Vagina (tissue), 2 donors: ENCODE measurements at regions not wholly inside any gene's neighbourhood (a gene's known extent, or its start where the extent isn't known, plus 50 kb on each side); places are given as distances from the start of the nearest gene placed in this dataset.

Source experiments
- DNase-seq, 2 donors: peaks; one replicate each; pipeline ENCODE4 v3.0.0-alpha.2; 2017; ENCODE audit errors: extremely low spot score in 2 of 2
- H3K27ac ChIP-seq: fragments of 200-600 bp; sonication (generic); one replicate; pipeline ENCODE4 v1.5.1; 2019
- H3K27me3 ChIP-seq: fragments of 200-600 bp; sonication (generic); one replicate; pipeline ENCODE4 v1.5.1; 2019
- H3K36me3 ChIP-seq, 2 donors: fragments of 200-600 bp; sonication (generic); one replicate each; pipeline ENCODE4 v1.5.1; 2017 to 2019
- H3K4me1 ChIP-seq: fragments of 200-600 bp; sonication (generic); one replicate; pipeline ENCODE4 v1.5.1; 2019
- H3K4me3 ChIP-seq, 2 donors: fragments of 200-600 bp; sonication (generic); 1 replicate in 1 of 2; 2 replicates in 1 of 2; pipeline ENCODE4 v1.5.1; 2016 to 2019
- H3K9me3 ChIP-seq: fragments of 200-600 bp; sonication (generic); one replicate; pipeline ENCODE4 v1.5.1; 2019
- POLR2A ChIP-seq, 2 donors: fragments of 450-650 bp; IDR thresholded peaks; one replicate each; pipeline ENCODE4 v1.6.1; 2017; ENCODE audit warnings: antibody characterized with exemption in 2 of 2, mild to moderate bottlenecking in 2 of 2, moderate library complexity in 2 of 2
- POLR2AphosphoS5 ChIP-seq, 2 donors: sonication (generic); formaldehyde crosslinking; IDR thresholded peaks; one replicate each; pipeline ENCODE4 v1.9.0; 2017; ENCODE audit warnings: antibody characterized with exemption in 2 of 2, mild to moderate bottlenecking in 2 of 2, low read depth in 1 of 2; ENCODE audit not compliant: insufficient read depth in 1 of 2
- intact Hi-C: fragments of 100-400 bp; cut with DNase I; formaldehyde crosslinking; loops from one replicate; pipeline ENCODE4 v1.15.1; 2023
- TF ChIP-seq, protein P1 (sequence below), 3 experiments: fragments of 450-650 bp in 2 of 3; fragments of 200-600 bp in 1 of 3; sonication (generic) in 1 of 3; IDR thresholded peaks; one replicate each; pipeline ENCODE4 v1.5.1; 2017 to 2019; ENCODE audit warnings: antibody characterized with exemption in 3 of 3, mild to moderate bottlenecking in 2 of 3, moderate library complexity in 2 of 3

DNA sequence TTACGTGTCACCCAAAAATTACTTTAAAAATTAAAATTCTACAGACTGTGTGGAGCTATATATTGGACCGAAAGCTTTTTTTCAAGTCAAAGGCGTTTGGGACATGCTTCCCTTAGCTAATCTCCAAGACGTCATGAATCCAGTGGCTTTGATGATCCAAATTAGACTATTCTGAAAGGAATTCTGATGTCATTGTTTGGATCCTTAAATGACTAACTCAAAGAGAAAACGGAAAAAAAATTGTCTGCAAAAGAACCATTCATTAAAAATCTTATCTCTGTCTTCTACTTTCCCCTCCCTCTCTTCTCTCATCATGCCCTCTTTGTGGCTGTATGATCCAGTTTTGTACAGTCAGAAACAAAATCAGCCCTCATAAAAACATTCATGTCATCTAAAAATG is 161.8 kb downstream of the ETV1 start:
- no peaks in the 10 kb centered on the region for H3K9me3 ChIP-seq
- DNase-seq: no peak
- TF ChIP-seq POLR2AphosphoS5 (IDR thresholded peaks at IDR 0.05; ENCODE audit: insufficient read depth in 1 of 2, low read depth in 1 of 2): no peak
- TF ChIP-seq, protein P1, sequence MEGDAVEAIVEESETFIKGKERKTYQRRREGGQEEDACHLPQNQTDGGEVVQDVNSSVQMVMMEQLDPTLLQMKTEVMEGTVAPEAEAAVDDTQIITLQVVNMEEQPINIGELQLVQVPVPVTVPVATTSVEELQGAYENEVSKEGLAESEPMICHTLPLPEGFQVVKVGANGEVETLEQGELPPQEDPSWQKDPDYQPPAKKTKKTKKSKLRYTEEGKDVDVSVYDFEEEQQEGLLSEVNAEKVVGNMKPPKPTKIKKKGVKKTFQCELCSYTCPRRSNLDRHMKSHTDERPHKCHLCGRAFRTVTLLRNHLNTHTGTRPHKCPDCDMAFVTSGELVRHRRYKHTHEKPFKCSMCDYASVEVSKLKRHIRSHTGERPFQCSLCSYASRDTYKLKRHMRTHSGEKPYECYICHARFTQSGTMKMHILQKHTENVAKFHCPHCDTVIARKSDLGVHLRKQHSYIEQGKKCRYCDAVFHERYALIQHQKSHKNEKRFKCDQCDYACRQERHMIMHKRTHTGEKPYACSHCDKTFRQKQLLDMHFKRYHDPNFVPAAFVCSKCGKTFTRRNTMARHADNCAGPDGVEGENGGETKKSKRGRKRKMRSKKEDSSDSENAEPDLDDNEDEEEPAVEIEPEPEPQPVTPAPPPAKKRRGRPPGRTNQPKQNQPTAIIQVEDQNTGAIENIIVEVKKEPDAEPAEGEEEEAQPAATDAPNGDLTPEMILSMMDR (IDR thresholded peaks at IDR 0.05): no peak
- TF ChIP-seq POLR2A (IDR thresholded peaks at IDR 0.05): no peak
- no peaks in the 10 kb centered on the region for H3K36me3 ChIP-seq
- intact Hi-C loops: no loop called here
- no peak overlapping the region for H3K27ac ChIP-seq
- H3K4me3 ChIP-seq: no peak overlapping the region
- H3K27me3 ChIP-seq: no peaks in the 10 kb centered on the region
- H3K4me1 ChIP-seq: no peaks in the 10 kb centered on the region

- Histone ChIP-seq H3K27ac (no peak overlapping the region), H3K4me1 (no peaks in the 10 kb centered on the region), H3K9me3 (no peaks in the 10 kb centered on the region), H3K4me3 (no peak overlapping the region), H3K36me3 (no peaks in the 10 kb centered on the region), H3K27me3 (no peaks in the 10 kb centered on the region)
- TF ChIP-seq POLR2AphosphoS5 (IDR thresholded peaks at IDR 0.05; ENCODE audit: insufficient read depth in 1 of 2, low read depth in 1 of 2) (no peak), POLR2A (IDR thresholded peaks at IDR 0.05) (no peak)
- TF ChIP-seq, protein P1 (IDR thresholded peaks at IDR 0.05): no peak
- intact Hi-C loops: no loop called here
- DNase-seq: no peak
These were observed 160.2 kb downstream of the ETV1 start for GRCh38 chr7:13829231-13829630.

GRCh38 chr7:13829914-13830900 is 159.3 kb downstream of the ETV1 start:
- no peak overlapping the region for H3K27ac ChIP-seq
- H3K4me3 ChIP-seq: no peak overlapping the region
- H3K27me3 ChIP-seq: no peaks in the 10 kb centered on the region
- intact Hi-C loops: no loop called here
- no peaks in the 10 kb centered on the region for H3K4me1 ChIP-seq
- no peak for DNase-seq
- H3K9me3 ChIP-seq: no peaks in the 10 kb centered on the region
- TF ChIP-seq POLR2A (IDR thresholded peaks at IDR 0.05) (no peak), POLR2AphosphoS5 (IDR thresholded peaks at IDR 0.05; ENCODE audit: insufficient read depth in 1 of 2, low read depth in 1 of 2) (no peak)
- H3K36me3 ChIP-seq: no peaks in the 10 kb centered on the region

DNA sequence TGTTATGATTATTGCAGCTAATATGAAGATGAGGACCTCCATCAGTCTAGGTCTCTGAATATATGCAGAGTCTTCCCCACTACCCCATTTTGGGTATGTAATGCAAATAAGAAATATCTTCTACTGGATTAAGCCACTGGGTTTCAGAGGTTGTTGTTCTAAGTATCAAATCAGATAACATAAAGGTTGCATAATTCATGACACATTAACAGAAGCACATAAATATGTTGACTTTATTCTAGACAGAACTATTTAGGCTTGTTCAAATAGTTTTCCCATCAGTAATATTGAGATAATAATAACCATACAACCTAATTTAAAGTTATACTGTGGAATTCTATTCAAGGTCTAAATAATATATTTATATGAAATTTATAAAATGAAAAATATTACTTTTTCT is 157.1 kb downstream of the ETV1 start:
- no peaks in the 10 kb centered on the region for H3K27me3 ChIP-seq
- H3K4me1 ChIP-seq: no peaks in the 10 kb centered on the region
- intact Hi-C loops: no loop called here
- no peaks in the 10 kb centered on the region for H3K9me3 ChIP-seq
- no peak overlapping the region for H3K27ac ChIP-seq
- no peak for TF ChIP-seq POLR2AphosphoS5 (IDR thresholded peaks at IDR 0.05; ENCODE audit: insufficient read depth in 1 of 2, low read depth in 1 of 2)
- TF ChIP-seq POLR2A (IDR thresholded peaks at IDR 0.05): no peak
- TF ChIP-seq, protein P1 (IDR thresholded peaks at IDR 0.05): no peak
- DNase-seq: no peak
- H3K4me3 ChIP-seq: no peak overlapping the region
- H3K36me3 ChIP-seq: no peaks in the 10 kb centered on the region

GRCh38 chr7:13834328-13834761 is 155.1 kb downstream of the ETV1 start:
- intact Hi-C loops: no loop called here

More at GRCh38 chr7:13834328-13834761, 155.1 kb downstream of the ETV1 start:
- no peak overlapping the region for H3K27ac ChIP-seq
- TF ChIP-seq, protein P1 (IDR thresholded peaks at IDR 0.05): no peak
- TF ChIP-seq POLR2AphosphoS5 (IDR thresholded peaks at IDR 0.05; ENCODE audit: insufficient read depth in 1 of 2, low read depth in 1 of 2) (no peak), POLR2A (IDR thresholded peaks at IDR 0.05) (no peak)
- H3K4me3 ChIP-seq: no peak overlapping the region
- DNase-seq: no peak
- H3K9me3 ChIP-seq: no peaks in the 10 kb centered on the region
- H3K4me1 ChIP-seq: no peaks in the 10 kb centered on the region
- H3K36me3 ChIP-seq: no peaks in the 10 kb centered on the region
- H3K27me3 ChIP-seq: no peaks in the 10 kb centered on the region
